HEK293 (cell line): ENCODE measurements at regions not wholly inside any gene's neighbourhood (a gene's known extent, or its start where the extent isn't known, plus 50 kb on each side); places are given as distances from the start of the nearest gene placed in this dataset.

Source experiments
- CTCF ChIA-PET: fragments of 350-600 bp; formaldehyde crosslinking; extraction: SDS; loops from one replicate; lab custom pipeline; 2021; ENCODE audit warnings: antibody characterized with exemption; lab: Yijun Ruan, JAX
- POLR2A ChIA-PET: fragments of 300-600 bp; formaldehyde crosslinking; extraction: SDS; loops from one replicate; lab custom pipeline; 2020; ENCODE audit warnings: antibody characterized with exemption, inconsistent platforms; lab: Yijun Ruan, JAX
- H3K27ac ChIP-seq: fragments of 200-500 bp; sonication (Bioruptor generic); 2 replicates; pipeline ENCODE4 v1.5.1; 2014; ENCODE audit warnings: low read depth, low read length, control low read depth, inconsistent platforms; ENCODE audit errors: extremely low read depth
- H3K36me3 ChIP-seq, 2 experiments: fragments of 200-500 bp in 1 of 2; sonication (Bioruptor generic) in 1 of 2; 1 replicate in 1 of 2; 2 replicates in 1 of 2; pipeline ENCODE4 v1.5.1; 2014 to 2017; ENCODE audit warnings: inconsistent platforms in 2 of 2, low read length in 2 of 2; ENCODE audit not compliant: control insufficient read depth in 2 of 2, insufficient read depth in 1 of 2
- H3K4me1 ChIP-seq: fragments of 200-500 bp; sonication (Bioruptor generic); 2 replicates; pipeline ENCODE4 v1.5.1; 2014; ENCODE audit warnings: mild to moderate bottlenecking, low read length, inconsistent platforms; ENCODE audit not compliant: control insufficient read depth, insufficient read depth
- H3K4me3 ChIP-seq: 2 replicates; pipeline ENCODE4 v1.5.1; 2011; ENCODE audit warnings: low read depth, mild to moderate bottlenecking, control low read depth, low read length, moderate library complexity
- H3K9me3 ChIP-seq: fragments of 200-500 bp; sonication (Bioruptor generic); 2 replicates; pipeline ENCODE4 v1.5.1; 2014; ENCODE audit warnings: low read depth, low read length, inconsistent platforms; ENCODE audit not compliant: control insufficient read depth, insufficient read depth
- GLIS1 ChIP-seq: fragments of 450-650 bp; formaldehyde crosslinking; IDR thresholded peaks from 2 replicates; pipeline ENCODE4 v1.5.1; 2016; ENCODE audit warnings: missing biosample characterization, missing genetic modification characterization
- OVOL3 ChIP-seq: fragments of 450-650 bp; formaldehyde crosslinking; IDR thresholded peaks from 2 replicates; pipeline ENCODE4 v1.5.1; 2016; ENCODE audit warnings: missing biosample characterization, missing genetic modification characterization
- SCRT2 ChIP-seq: fragments of 450-650 bp; formaldehyde crosslinking; IDR thresholded peaks from 2 replicates; pipeline ENCODE4 v1.5.1; 2016; ENCODE audit warnings: missing biosample characterization, missing genetic modification characterization
- SP2 ChIP-seq: fragments of 450-650 bp; formaldehyde crosslinking; IDR thresholded peaks from 2 replicates; pipeline ENCODE4 v1.5.1; 2016; ENCODE audit warnings: missing biosample characterization, missing genetic modification characterization
- SP7 ChIP-seq: fragments of 450-650 bp; formaldehyde crosslinking; IDR thresholded peaks from 2 replicates; pipeline ENCODE4 v1.5.1; 2016; ENCODE audit warnings: missing biosample characterization, missing genetic modification characterization
- ZBTB1 ChIP-seq: fragments of 450-650 bp; formaldehyde crosslinking; IDR thresholded peaks from 2 replicates; pipeline ENCODE4 v1.5.1; 2016; ENCODE audit warnings: missing biosample characterization, missing genetic modification characterization
- ZBTB7A ChIP-seq: fragments of 450-650 bp; formaldehyde crosslinking; IDR thresholded peaks from 2 replicates; pipeline ENCODE4 v1.5.1; 2016; ENCODE audit warnings: low read depth, missing biosample characterization, missing genetic modification characterization
- ZNF140 ChIP-seq: fragments of 450-650 bp; formaldehyde crosslinking; IDR thresholded peaks from 2 replicates; pipeline ENCODE4 v1.5.1; 2016; ENCODE audit warnings: missing biosample characterization, missing genetic modification characterization
- ZNF157 ChIP-seq: fragments of 450-650 bp; formaldehyde crosslinking; IDR thresholded peaks from 2 replicates; pipeline ENCODE4 v1.5.1; 2016; ENCODE audit warnings: missing biosample characterization, missing genetic modification characterization
- ZNF311 ChIP-seq: fragments of 450-650 bp; formaldehyde crosslinking; IDR thresholded peaks from 2 replicates; pipeline ENCODE4 v1.5.1; 2017; ENCODE audit warnings: missing biosample characterization, missing genetic modification characterization, borderline replicate concordance
- ZNF37A ChIP-seq: fragments of 450-650 bp; IDR thresholded peaks from 2 replicates; pipeline ENCODE4 v1.5.1; 2018; ENCODE audit warnings: missing biosample characterization, missing genetic modification characterization
- ZSCAN23 ChIP-seq: fragments of 450-650 bp; formaldehyde crosslinking; IDR thresholded peaks from 2 replicates; pipeline ENCODE4 v1.5.1; 2016; ENCODE audit warnings: missing biosample characterization, missing genetic modification characterization
- TF ChIP-seq, protein P1 (sequence below): fragments of 450-650 bp; formaldehyde crosslinking; optimal IDR thresholded peaks from 2 replicates; pipeline ENCODE3; 2016; ENCODE audit warnings: missing biosample characterization, mild to moderate bottlenecking, missing genetic modification characterization
- TF ChIP-seq, protein P2 (sequence below): fragments of 450-650 bp; formaldehyde crosslinking; IDR thresholded peaks from 2 replicates; pipeline ENCODE4 v1.5.1; 2016; ENCODE audit warnings: missing biosample characterization, missing genetic modification characterization
- TF ChIP-seq, protein P3 (sequence below): fragments of 450-650 bp; formaldehyde crosslinking; IDR thresholded peaks from 2 replicates; pipeline ENCODE4 v1.5.1; 2016; ENCODE audit warnings: missing biosample characterization, missing genetic modification characterization
- TF ChIP-seq, protein P4 (sequence below): fragments of 450-650 bp; formaldehyde crosslinking; IDR thresholded peaks from 2 replicates; pipeline ENCODE4 v1.5.1; 2016; ENCODE audit warnings: missing biosample characterization, missing genetic modification characterization

GRCh38 chr18:2096551-2096950, 474.8 kb downstream of the METTL4 start:
- no peaks in the 10 kb centered on the region for H3K4me1 ChIP-seq
- H3K36me3 ChIP-seq = no peaks in the 10 kb centered on the region
- TF ChIP-seq ZNF157 (tag by site-specific recombination) (no peak), ZBTB7A (no peak), ZBTB1 (no peak), ZSCAN23 (no peak), ZNF140 (tag by site-specific recombination) (no peak), OVOL3 (tag by site-specific recombination) (no peak), ZNF37A (tag by site-specific recombination) (no peak), ZNF311 (no peak), SP2 (no peak)
- TF ChIP-seq, protein P1, sequence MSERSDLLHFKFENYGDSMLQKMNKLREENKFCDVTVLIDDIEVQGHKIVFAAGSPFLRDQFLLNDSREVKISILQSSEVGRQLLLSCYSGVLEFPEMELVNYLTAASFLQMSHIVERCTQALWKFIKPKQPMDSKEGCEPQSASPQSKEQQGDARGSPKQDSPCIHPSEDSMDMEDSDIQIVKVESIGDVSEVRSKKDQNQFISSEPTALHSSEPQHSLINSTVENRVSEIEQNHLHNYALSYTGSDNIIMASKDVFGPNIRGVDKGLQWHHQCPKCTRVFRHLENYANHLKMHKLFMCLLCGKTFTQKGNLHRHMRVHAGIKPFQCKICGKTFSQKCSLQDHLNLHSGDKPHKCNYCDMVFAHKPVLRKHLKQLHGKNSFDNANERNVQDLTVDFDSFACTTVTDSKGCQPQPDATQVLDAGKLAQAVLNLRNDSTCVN (tag by site-specific recombination) = no peak
- no peaks in the 10 kb centered on the region for H3K9me3 ChIP-seq
- H3K27ac ChIP-seq = no peak overlapping the region
- POLR2A ChIA-PET = no interaction called here
- CTCF ChIA-PET = interaction anchor here (0.6 to 2.2 kb wide), 5 partner anchors 9 to 1596 kb away, joined by 3 to 12 read pairs (median 3); no protein-coding TSS in a partner anchor
- H3K4me3 ChIP-seq = no peak overlapping the region

- ChIA-PET POLR2A (no interaction called here), CTCF (interaction anchor here (0.7 to 1.3 kb wide), 3 partner anchors 12 to 227 kb away, joined by 3 to 4 read pairs (median 3); no protein-coding TSS in a partner anchor)
- Histone ChIP-seq H3K9me3 (no peaks in the 10 kb centered on the region), H3K4me1 (no peaks in the 10 kb centered on the region), H3K4me3 (no peak overlapping the region), H3K36me3 (no peaks in the 10 kb centered on the region), H3K27ac (no peak overlapping the region)
- TF ChIP-seq, protein P2, sequence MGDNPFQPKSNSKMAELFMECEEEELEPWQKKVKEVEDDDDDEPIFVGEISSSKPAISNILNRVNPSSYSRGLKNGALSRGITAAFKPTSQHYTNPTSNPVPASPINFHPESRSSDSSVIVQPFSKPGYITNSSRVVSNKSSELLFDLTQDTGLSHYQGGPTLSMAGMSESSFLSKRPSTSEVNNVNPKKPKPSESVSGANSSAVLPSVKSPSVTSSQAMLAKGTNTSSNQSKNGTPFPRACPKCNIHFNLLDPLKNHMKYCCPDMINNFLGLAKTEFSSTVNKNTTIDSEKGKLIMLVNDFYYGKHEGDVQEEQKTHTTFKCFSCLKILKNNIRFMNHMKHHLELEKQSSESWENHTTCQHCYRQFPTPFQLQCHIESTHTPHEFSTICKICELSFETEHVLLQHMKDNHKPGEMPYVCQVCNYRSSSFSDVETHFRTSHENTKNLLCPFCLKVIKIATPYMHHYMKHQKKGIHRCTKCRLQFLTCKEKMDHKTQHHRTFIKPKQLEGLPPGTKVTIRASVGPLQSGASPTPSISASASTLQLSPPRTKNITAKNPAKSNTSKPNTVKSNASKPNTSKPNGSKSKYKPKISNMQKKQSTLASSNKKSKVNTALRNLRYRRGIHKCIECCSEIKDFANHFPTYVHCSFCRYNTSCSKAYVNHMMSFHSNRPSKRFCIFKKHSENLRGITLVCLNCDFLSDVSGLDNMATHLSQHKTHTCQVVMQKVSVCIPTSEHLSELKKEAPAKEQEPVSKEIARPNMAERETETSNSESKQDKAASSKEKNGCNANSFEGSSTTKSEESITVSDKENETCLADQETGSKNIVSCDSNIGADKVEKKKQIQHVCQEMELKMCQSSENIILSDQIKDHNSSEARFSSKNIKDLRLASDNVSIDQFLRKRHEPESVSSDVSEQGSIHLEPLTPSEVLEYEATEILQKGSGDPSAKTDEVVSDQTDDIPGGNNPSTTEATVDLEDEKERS (tag by site-specific recombination) = no peak
- TF ChIP-seq SP7 (tag by site-specific recombination) = no peak
- TF ChIP-seq, protein P3, sequence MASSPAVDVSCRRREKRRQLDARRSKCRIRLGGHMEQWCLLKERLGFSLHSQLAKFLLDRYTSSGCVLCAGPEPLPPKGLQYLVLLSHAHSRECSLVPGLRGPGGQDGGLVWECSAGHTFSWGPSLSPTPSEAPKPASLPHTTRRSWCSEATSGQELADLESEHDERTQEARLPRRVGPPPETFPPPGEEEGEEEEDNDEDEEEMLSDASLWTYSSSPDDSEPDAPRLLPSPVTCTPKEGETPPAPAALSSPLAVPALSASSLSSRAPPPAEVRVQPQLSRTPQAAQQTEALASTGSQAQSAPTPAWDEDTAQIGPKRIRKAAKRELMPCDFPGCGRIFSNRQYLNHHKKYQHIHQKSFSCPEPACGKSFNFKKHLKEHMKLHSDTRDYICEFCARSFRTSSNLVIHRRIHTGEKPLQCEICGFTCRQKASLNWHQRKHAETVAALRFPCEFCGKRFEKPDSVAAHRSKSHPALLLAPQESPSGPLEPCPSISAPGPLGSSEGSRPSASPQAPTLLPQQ = no peak
- no peak for TF ChIP-seq SCRT2 (tag by site-specific recombination)
- no peak for TF ChIP-seq SP2
- peak; percentile 22; the same call in 1 of the 2 replicates for TF ChIP-seq GLIS1 (tag by site-specific recombination)
These were observed 470.6 kb downstream of the METTL4 start for GRCh38 chr18:2100694-2101213.

DNA sequence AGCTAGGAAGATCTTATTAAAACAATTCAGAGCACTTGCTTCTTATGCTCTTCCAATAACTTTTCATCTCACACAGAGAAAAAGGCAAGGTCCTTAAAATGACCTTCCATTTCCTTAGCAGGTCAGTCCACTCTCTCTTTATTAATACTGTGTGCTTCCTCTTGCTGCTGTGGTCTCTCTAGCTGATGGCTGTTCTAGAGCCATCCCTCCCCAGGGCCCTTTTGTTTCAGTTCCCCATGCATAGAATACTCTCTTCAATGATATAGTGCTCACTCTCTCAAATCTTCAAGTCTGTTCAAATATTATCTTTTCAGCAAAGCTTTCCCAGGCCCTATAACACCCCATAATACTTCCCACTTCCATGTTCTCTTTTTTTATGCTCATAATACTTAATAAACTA, 469.3 kb downstream of the METTL4 start:
- no peaks in the 10 kb centered on the region for H3K9me3 ChIP-seq
- TF ChIP-seq, protein P4, sequence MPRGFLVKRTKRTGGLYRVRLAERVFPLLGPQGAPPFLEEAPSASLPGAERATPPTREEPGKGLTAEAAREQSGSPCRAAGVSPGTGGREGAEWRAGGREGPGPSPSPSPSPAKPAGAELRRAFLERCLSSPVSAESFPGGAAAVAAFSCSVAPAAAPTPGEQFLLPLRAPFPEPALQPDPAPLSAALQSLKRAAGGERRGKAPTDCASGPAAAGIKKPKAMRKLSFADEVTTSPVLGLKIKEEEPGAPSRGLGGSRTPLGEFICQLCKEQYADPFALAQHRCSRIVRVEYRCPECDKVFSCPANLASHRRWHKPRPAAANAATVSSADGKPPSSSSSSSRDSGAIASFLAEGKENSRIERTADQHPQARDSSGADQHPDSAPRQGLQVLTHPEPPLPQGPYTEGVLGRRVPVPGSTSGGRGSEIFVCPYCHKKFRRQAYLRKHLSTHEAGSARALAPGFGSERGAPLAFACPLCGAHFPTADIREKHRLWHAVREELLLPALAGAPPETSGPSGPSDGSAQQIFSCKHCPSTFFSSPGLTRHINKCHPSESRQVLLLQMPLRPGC (tag by site-specific recombination) = no peak
- no peak overlapping the region for H3K27ac ChIP-seq
- ChIA-PET CTCF (interaction anchor here (0.8 to 1.1 kb wide), 2 partner anchors 440 to 445 kb away, joined by 3 to 6 read pairs; no protein-coding TSS in a partner anchor), POLR2A (no interaction called here)
- no peaks in the 10 kb centered on the region for H3K4me1 ChIP-seq
- no peak overlapping the region for H3K4me3 ChIP-seq
- H3K36me3 ChIP-seq = no peaks in the 10 kb centered on the region
